ENCODE measurements at regions not wholly inside any gene's neighbourhood (a gene's known extent, or its start where the extent isn't known, plus 50 kb on each side); places are given as distances from the start of the nearest gene placed in this dataset.

DNA sequence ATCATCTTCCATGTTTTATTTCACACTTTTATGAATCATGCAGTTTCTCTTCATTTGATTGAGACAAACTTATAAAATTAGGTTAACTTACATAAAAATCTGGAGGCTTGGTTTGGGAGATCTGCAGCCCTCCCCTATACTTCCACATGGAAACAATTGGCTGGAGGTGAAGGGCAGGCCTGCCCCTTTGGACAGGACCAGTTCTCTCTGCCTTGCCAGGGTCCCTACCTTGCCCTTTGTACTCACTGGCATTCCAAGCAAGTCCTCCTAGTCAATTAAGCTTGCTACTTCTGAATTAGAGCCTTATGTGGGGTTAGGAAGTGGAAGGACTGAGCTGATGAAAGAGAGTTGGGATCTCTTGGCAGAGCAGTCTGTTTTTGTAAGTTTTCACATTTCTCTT, 257.3 kb downstream of the GAS1 start:
- DNase-seq = no peak

DNA sequence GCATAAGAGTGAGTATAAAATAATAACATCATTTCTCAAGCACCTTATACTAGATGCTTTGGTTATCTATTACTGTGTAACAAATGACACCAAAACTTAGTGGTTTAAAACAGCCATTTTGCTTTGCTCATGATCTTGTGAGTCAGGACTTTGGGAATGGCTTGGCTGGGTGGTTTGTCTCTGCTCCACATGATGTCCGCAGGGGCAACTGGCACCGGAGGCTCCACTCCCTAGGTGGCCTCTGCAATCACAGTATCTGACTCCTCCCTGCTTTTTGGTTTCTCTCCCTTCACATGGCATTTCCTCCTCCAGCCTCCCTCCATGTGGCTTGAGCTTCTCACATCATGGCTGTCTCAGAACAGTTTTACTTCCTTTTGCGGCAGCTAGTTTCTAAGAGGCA, 259.5 kb downstream of the GAS1 start:
- DNase-seq = no peak

DNA sequence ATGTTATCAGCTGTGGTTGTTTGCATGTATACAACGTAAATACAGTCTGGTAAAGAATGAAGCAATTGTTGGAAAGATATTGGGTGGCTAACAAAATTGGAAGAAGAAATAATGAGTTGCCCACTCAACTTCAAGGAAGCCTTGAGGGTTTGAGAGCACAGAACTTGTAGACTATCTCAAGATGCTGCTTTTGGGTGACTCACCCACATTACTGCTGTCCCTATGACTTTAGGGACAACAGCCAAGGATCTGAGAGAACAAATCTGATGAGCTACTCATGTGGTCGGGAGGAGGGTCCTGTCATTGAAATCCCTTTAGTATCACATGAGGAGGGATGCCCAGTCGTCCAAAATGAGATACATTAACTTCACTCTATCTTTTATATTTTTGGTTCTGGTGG, 261.8 kb downstream of the GAS1 start:
- no peak for DNase-seq

DNA sequence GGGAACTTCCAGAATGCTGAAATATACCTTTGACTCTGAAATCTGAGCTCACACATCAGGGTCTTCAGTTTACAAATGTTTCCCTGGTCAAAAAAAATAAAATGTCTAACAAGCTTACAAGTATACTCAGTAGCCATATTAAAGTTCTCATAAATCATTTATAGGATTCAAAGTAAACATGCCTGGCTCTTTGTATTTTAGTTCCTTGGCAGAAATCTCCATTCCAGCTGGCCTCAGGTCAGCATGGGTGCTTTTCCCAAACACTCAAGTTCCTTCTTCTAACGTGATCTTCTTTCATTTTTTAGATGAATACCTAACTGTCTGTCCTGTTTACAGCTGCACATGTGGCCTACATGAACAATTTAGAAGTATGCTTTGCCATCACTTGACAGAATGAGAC, 263.2 kb downstream of the GAS1 start:
- no peak for DNase-seq

DNA sequence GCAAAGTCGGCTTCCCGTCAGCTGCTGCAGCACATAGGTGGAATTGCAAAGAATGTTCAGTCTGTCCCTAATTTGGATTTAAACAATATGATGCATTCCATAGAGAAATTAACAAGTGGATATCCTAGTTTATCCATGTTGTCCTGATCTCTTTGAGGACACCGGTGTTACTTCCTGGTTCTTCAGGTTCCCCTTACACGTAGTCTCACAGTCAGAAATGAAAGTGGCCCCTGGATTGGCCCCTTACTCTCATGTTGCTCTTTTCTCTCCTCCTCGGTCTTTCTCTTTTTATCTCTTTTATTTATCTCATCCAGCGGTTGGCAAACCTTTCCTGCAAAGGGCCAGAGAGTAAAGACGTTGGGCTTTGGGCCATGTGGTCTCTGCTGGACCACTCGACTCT, 265.1 kb downstream of the GAS1 start:
- no peak for DNase-seq

DNA sequence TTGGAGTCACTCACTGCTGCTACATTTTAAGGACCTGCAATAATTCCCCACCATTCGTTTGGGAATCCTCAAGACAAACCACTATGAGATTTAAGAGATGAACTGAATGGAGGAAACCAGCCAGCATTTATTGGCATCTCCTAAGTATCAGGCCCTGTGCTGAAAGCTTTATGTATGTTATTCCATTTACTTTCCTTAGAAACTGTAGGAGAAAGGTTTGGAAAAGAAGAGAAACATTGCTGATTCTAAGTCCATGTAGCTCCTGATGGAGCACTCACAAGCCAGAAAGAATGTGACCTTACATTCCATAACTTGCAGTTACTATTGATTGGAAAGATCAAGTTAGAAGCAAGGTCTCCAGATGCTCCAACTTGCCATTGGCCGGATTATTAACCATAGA, 267.4 kb downstream of the GAS1 start:
- DNase-seq = no peak

DNA sequence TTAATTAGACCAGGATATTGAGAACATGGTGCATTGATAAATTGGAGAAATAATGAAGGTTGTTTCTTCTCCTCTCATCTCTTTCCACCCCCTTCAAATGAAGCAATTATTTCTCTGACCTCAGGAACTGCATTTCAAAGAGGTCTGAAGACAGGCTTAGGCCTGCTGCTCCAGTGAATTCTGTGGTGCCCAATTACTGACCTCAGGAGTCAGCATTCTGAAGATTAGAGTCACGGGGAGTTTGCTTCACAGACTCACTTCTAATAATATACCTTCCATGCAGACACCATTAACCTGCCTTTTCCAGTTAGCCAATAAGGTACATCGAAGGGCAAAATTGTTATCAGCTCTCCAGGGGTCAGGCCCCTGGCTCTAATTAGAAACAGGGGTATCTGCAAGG, 270.9 kb downstream of the GAS1 start:
- no peak for DNase-seq

DNA sequence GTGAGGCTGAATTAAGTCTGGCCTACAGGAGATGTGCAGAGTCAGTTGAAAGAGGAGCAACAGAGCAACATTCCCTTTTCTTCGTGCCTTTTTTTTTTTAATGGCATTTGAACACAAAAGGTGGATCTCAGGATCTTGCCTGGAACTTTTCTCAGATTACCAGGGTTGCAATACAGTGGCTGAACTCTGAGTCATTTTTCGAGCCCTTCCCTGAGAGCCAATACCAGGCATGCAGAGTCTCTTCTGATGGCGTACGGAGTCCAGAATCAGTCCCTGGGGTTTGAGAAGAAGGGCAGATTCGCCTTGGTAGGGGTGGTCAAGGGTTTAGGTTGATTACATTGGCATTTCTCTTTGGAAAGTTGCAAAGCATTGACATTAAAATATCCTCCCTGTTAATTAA, 271.5 kb downstream of the GAS1 start:
- no peak for DNase-seq

DNA sequence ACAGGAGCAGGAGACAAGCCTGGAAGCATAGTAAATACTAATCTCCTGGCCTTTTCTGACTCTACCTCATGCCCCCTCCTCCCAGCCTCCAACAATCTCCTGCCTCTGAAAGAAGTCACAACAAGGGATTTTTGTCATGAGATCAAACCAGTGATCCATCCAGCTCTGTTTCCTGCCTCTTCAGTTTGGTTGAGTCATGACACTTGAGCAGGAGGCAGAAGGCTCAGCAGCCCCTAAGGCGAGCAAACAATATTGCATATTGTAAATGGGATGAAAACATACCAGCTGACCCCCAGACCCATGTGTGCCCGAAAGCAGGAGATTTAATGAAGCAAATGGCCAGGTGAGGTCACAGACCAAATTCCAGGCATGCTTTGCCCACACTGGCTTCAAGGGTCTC, 272.8 kb downstream of the GAS1 start:
- DNase-seq = no peak

DNA sequence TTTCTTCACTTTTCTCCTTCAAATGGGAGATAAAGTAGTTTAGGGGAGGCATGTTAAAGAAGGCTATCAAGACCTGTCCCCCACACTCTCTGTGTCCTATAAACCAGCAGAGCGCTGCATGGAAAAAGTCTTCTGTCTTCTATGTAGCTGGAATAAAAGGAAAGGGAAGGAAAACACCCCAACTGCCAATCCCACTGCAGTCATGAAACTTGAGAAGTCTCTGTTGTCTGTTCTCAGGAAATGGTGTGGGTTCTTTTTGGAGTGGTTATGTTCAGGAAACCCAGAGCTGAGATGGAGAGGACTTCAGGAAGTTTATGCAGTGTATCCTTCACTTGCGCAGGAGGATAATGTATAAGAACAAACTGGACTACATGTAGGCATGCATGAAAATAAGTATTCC, 274.3 kb downstream of the GAS1 start:
- DNase-seq = no peak

DNA sequence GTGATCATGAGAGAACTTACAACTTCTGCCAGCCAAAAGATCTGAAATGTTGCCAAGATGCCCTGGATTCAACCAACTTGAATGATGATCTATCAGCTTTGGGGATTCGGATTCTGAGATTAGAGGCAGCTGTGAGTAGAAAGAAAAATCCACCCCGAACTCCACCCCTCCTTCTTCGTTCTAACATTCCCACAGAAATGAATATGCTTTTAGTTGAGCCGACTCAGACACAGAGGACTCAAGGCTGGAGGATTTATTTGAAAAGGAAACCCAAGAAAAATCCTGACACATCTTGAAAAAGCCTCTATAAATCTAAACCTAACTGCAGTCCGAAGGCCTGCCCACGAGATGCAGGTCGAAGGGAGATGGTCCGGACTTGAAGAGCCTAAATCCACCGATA, 275.0 kb downstream of the GAS1 start:
- no peak for DNase-seq

DNA sequence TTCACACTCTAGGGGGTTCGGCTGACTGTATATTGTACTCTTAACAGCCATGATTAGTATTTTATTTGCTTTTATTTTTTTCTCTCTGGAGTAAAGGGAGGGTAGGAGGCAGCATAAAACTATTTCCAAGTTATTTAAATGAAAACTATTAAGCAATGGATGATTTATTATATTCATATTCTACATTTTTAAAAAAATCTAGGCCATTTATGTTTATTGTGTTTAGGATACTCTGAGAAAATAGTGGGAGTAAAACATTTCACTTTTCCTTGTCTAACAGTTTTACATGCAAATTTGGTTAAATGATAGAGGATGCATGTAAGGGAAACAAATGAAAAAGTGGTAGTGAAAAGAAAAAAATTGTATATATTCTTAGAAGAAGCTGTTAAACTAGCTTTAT, 276.3 kb downstream of the GAS1 start:
- no peak for DNase-seq

DNA sequence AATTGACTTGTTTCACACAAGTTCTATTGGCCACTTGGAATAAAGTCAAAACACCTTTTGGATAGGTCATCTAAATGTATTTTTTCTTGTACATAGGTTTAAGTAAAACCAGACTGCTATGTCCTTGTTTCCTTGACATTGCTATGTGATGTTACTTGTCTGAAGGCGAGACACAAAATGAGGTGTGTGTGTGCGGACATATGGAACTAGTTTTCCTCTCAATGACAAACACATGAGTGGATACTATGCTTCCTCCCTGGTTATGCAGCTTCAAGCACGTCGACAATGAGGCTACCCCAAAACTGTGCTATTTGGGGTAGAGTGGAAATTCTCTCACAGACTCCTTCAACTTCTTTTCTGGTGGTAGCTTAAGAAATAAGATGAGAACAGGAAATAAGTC, 276.8 kb downstream of the GAS1 start:
- no peak for DNase-seq

DNA sequence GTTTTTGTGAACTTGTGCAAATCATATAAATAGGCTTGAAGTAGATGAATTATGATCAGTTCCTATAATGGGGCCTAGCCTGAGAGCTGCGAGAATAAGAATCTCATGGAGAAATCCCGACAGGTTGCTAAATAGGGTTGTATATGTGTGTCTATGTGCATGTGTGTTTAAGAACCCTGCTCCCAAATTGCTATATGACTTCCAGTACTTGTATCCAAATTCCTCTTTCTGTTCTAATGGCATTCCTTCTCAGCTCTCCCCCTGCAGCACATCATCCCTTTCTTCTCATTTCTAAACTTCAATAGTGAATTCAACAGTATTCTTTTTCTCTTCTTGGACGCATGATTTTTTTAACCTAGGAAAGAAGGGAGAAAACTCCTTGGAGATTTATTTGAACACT, 277.2 kb downstream of the GAS1 start:
- DNase-seq = no peak

DNA sequence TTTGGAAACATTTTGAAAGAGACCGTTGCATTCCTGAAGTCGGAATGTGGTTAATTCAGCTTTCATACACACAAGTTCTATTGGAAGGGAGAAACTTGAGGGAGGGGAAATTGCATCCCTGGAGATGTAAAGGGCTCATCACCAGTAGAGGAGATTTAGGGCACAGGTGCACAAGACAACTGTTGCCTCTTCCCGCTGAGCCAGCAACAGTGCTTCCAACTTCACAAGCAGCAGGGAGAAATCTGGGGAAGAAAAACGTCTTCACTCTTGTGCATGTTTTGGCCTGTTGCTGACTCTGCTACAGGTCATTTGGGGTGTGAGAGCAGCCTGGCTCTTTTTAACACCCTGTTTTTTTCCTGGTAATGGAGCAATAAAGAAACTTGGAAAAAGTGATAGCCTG, 277.9 kb downstream of the GAS1 start:
- no peak for DNase-seq

DNA sequence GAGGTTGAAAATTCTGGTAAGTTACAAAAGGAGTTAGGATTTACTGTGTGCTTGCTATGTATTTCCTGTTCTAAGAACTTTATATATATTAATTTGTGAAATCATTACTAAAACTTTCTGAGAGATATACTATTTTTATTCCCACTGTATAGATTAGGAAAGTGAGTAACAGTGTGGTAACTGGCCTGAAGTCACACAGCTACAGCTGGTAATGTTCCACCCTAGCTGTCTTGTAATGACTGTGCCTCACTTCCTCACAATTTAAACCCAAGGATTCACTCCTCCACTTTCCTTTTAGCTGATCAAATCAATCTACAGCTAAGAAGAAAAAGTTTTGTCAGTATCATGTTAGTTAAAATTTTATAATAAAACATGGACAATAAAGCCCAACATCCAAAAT, 278.8 kb downstream of the GAS1 start:
- DNase-seq = no peak

DNA sequence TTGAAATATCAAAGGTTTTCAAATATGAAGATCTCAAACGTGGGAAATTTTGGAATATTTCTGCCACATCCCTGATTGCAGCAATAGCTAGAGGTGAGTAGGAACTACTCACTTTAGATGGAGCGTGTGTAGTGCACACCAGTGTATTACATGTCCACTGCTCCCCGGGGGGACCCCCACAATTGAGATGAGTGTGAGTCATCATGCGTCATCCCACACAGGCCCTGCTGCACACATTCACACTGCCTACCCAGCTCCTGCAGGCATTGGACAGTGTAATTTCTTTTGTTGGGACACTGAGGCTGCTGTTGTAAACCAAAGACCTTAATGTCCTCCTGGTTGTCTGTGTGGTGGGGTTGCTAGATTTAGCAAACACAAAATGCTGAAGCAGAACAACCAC, 280.0 kb downstream of the GAS1 start:
- no peak for DNase-seq

DNA sequence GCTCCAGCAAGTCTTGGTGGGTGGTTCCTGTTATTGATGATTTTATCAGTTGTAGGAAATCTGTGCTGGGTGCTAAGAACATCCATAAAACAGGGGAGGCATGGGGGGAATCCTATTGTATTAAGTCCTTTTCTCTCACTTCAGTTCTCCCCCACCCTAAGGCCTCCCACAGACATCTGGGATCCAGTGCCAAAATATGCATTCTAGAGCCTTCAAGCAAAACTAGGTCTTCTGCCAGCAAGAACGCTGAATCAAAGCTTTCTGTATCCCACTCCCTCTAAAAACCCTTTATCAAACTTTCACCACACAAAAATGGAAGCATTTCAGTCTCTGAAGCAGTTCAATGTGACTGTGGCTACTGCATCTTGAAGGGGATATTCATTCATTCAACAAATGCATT, 281.9 kb downstream of the GAS1 start:
- no peak for DNase-seq

DNA sequence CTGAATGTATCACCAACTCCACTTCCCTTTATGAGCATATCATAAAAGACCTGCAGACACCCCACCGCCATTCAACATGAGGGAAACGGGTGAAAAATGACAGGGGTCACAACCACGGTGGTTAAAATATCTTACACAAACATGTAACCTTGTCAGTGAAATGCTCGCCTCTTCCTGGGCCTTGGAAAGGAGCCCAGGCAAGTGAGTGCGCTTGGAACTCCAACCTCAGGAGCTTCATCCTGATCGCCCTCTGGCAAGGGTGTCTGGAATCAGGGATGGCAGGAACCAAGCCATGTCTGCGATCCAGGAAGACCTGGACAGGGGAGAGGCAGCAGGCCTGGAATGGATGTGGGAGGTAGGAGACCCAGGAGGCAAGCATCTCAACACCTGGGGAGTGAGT, 282.7 kb downstream of the GAS1 start:
- no peak for DNase-seq

DNA sequence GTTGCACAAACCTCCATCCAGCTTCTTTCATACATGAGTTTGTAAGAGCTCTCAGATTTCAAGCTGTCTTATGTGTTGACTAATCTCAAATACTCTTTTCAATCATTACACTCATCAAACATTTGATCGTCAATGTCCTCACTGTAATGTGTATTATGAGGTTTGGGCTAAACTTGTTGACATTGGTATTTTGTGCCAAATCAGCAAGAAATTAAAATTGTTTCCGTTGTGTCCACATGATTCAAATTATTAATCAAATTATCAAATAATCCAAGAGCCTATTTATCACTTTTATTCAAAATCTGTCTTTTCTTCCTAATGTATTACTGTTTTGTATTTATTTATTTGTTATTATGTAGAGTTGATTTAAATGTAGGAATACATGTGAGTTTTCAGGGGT, 283.4 kb downstream of the GAS1 start:
- DNase-seq = no peak

DNA sequence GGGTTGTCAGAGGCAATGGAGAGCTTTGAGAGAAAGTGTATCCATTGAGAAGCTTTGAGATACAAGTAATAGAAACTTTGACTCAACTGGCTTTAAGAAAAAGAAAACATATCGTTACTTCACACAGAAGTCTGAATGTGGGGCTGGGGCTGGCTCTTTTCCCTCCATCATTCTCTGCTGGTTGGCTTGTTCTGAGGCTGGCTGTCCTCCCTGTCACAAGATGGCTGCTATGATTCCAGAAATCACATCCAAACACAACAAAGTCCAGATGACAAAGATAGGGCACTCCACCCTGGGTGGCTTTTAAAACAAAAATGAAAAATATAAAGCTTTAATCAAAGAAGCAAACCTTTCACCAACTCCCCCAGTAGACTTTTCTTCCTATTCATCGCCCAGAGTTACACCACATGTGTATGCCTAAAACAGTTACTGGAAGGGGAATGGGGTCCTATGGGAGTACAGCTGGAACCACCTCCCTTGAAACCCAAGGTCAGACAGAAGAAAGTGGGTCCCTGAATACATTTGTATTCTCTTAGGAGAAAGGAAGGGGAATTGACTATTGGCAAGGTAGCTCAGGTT, 284.3 kb downstream of the GAS1 start:
- no peak for DNase-seq

DNA sequence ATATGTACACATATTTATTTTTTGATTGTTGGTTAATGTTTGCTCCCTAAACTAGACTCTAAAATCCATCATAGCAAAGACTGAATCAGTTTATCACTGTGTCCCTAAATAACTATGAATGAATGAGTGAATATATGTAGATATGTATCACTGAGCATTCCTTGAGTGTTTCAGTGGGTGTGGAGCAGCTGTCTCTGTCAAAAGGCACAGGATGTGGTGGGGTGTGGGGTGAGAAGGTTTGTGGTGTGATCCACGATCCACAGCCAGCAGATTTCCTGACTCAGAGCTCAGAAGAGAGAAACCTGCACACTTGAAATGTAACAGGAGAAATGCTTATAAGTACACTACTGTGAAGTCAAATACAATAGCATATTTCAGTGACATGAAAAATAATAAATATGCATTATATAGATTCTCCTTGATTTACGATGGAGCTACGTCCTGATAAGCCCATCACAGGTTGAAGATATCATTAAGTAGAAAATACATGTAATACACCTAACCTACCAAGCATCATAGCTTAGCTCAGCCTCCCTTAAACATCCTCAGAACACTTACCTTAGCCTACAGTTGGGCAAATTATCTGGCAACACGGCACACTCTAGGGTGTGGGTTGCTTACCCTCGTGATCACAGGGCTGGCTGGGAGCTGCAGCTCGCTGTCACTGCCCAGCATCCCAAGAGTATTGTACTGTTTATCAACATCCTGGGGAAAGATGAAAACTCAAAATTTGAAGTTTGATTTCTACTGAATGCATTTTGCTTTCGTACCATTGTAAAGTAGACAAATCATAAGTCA, 287.0 kb downstream of the GAS1 start:
- no peak for DNase-seq

DNA sequence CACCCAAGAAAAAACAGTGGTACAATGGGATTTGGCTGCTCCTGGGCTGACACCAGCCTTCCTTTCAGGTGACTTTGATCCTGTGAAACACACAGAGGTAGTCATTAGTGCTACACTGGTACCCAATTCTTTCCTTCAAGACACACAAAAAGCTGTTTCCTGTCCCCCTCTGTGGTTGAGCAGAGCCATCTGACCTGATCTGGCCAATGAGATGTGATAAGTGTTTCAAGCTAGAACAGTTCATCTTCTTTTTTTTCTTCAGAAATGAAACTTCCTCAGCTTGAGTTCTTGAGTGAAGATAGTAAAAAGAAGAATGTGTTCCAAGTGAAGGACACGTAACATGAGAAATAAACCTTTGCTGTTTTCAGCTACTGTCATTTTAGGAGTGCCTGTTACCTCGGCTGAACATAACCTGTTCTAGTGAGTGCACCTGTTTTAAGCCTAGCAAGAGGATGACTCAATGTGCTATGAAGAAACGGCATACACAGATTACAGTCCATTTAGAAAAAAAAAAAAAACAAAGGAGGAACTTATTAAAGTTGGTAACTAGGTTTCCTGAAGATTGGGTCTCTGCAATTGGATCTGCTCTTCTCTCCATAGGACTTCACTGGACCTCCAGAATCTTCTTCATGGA, 287.8 kb downstream of the GAS1 start:
- DNase-seq = no peak

DNA sequence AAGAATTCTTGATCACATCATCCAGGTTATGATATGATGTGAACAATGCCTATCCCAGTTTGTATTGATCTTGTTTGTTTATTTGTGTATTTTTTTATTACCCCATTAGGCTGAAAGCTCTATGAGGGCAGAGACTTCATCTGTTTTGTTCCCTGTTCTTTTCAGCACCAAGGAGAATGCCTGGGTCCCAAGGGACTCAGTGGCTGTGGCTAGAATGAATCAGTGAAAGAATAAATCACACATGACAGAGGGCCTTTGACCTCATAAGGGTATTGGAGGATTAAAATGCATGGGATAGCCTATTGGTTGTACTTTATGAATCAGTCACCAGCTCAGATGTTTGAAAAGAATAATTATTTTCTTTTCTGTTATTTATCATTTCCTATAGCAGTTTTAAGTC, 292.2 kb downstream of the GAS1 start:
- no peak for DNase-seq

All from right kidney (tissue), 1 donor.